Cardiac muscle cell (in vitro differentiated cells and primary cell): ENCODE measurements at regions not wholly inside any gene's neighbourhood (a gene's known extent, or its start where the extent isn't known, plus 50 kb on each side); places are given as distances from the start of the nearest gene placed in this dataset.

Experiments used
- DNase-seq, 2 donors: peaks; one replicate each; pipeline versions ENCODE4 v3.0.0 to v3.0.0-alpha.2; 2010 to 2017; ENCODE audit warnings: low read depth in 1 of 2, low spot score in 1 of 2
- H3K27ac ChIP-seq: fragments of 200-600 bp; sonication (generic); 2 replicates; pipeline ENCODE4 v1.5.1; 2016
- H3K27me3 ChIP-seq: fragments of 200-600 bp; sonication (generic); 2 replicates; pipeline ENCODE4 v1.6.0; 2016; ENCODE audit warnings: control low read depth
- H3K36me3 ChIP-seq: fragments of 200-600 bp; sonication (generic); 2 replicates; pipeline ENCODE4 v1.5.1; 2016; ENCODE audit warnings: control low read depth
- H3K4me1 ChIP-seq: fragments of 200-600 bp; sonication (generic); 2 replicates; pipeline ENCODE4 v1.8.1; 2017; ENCODE audit warnings: low read depth, mild to moderate bottlenecking, mixed run types
- H3K4me3 ChIP-seq: fragments of 200-600 bp; sonication (generic); 2 replicates; pipeline ENCODE4 v1.5.1; 2016; ENCODE audit warnings: mild to moderate bottlenecking
- H3K9me3 ChIP-seq: fragments of 200-600 bp; sonication (generic); 2 replicates; pipeline ENCODE4 v1.5.1; 2017; ENCODE audit warnings: low read depth, mild to moderate bottlenecking, control low read depth
- CTCF ChIP-seq: IDR thresholded peaks from 2 replicates; pipeline ENCODE4 v1.5.1; 2012; ENCODE audit warnings: low read depth, mild to moderate bottlenecking, low read length

GRCh38 chr5:13997514-13997913 is 53.0 kb upstream of the DNAH5 start:
- H3K27ac ChIP-seq, result no peak overlapping the region
- no peaks in the 10 kb centered on the region for H3K9me3 ChIP-seq
- no peak for TF ChIP-seq CTCF
- DNase-seq, result no peak
- H3K4me1 ChIP-seq, result no peaks in the 10 kb centered on the region
- no peaks in the 10 kb centered on the region for H3K27me3 ChIP-seq
- no peaks in the 10 kb centered on the region for H3K36me3 ChIP-seq
- H3K4me3 ChIP-seq, result no peak overlapping the region

GRCh38 chr5:13994621-13995253 is 50.2 kb upstream of the DNAH5 start:
- Histone ChIP-seq H3K4me1 (no peaks in the 10 kb centered on the region), H3K36me3 (no peaks in the 10 kb centered on the region), H3K27ac (no peak overlapping the region), H3K4me3 (no peak overlapping the region), H3K27me3 (no peaks in the 10 kb centered on the region), H3K9me3 (no peaks in the 10 kb centered on the region)
- no peak for DNase-seq
- TF ChIP-seq CTCF, result no peak
